AG04449 (cell line): ENCODE measurements at regions not wholly inside any gene's neighbourhood (a gene's known extent, or its start where the extent isn't known, plus 50 kb on each side); places are given as distances from the start of the nearest gene placed in this dataset.

ENCODE experiments used
- CTCF ChIA-PET: fragments of 350-600 bp; formaldehyde crosslinking; extraction: SDS; loops from one replicate; lab custom pipeline; 2021; ENCODE audit warnings: antibody characterized with exemption; lab: Yijun Ruan, JAX
- POLR2A ChIA-PET: fragments of 400-600, 350-600 bp; formaldehyde crosslinking; extraction: SDS; loops from one replicate; lab custom pipeline; 2020; ENCODE audit warnings: antibody characterized with exemption, inconsistent platforms; lab: Yijun Ruan, JAX
- DNase-seq: peaks from one replicate; pipeline ENCODE4 v3.0.0-alpha.2; 2010; ENCODE audit warnings: low read depth, low spot score
- H3K4me3 ChIP-seq: 2 replicates; pipeline ENCODE4 v1.5.1; 2011; ENCODE audit warnings: low read depth, mild to moderate bottlenecking, control low read depth, low read length
- TF ChIP-seq, protein P1 (sequence below): IDR thresholded peaks from one replicate; pipeline ENCODE4 v1.5.1; 2011; ENCODE audit warnings: mild to moderate bottlenecking, moderate library complexity, low read length, control low read depth, inconsistent platforms; ENCODE audit not compliant: insufficient read depth; ENCODE audit errors: missing control alignments

DNA sequence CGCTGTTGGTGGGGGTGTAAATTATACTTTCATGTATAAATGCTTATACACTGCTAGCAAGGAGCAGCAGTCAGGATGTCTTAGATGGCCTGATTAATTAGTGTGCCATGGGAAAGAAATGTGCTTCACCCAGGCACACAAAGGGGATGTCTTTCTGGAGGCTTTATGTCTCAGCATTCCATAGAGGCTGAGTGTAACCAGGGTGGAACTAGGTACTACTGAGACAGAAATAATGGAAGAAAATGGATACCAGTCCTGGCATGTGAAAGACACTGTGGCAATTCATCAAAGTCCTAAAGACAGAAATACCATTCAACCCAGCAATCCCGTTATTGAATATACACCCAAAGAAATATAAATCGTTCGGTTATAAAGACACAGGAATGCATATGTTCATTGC is 52.5 kb downstream of the PF4 start:
- no peak overlapping the region for H3K4me3 ChIP-seq
- DNase-seq, result no peak
- CTCF ChIA-PET, result interaction anchor here (1.1 to 17.7 kb wide), 2 partner anchors 10 to 266 kb away, joined by 4 to 215 read pairs; no protein-coding TSS in a partner anchor
- POLR2A ChIA-PET, result no interaction called here
- TF ChIP-seq, protein P1, sequence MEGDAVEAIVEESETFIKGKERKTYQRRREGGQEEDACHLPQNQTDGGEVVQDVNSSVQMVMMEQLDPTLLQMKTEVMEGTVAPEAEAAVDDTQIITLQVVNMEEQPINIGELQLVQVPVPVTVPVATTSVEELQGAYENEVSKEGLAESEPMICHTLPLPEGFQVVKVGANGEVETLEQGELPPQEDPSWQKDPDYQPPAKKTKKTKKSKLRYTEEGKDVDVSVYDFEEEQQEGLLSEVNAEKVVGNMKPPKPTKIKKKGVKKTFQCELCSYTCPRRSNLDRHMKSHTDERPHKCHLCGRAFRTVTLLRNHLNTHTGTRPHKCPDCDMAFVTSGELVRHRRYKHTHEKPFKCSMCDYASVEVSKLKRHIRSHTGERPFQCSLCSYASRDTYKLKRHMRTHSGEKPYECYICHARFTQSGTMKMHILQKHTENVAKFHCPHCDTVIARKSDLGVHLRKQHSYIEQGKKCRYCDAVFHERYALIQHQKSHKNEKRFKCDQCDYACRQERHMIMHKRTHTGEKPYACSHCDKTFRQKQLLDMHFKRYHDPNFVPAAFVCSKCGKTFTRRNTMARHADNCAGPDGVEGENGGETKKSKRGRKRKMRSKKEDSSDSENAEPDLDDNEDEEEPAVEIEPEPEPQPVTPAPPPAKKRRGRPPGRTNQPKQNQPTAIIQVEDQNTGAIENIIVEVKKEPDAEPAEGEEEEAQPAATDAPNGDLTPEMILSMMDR, result no peak

DNA sequence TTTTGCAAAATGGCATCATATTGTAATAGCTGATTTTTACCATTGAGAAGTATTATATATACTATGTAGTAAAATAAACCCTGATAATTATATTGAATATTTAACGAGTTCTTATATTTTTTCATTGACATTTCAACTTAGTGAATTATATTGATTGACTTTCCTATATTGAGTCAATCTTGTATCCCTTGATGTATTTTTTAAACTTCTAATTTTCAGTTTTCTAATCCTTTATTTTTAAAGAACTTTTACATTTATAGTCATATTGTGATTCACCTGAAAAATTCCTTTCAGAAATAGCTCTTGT is 54.4 kb downstream of the CXCL1 start:
- no peak overlapping the region for H3K4me3 ChIP-seq
- CTCF ChIA-PET, result interaction anchor here (0.8 to 17.7 kb wide), 27 partner anchors 9 to 350 kb away, joined by 3 to 215 read pairs (median 3); partner anchors contain the start of gene CXCL3
- POLR2A ChIA-PET, result no interaction called here

DNA sequence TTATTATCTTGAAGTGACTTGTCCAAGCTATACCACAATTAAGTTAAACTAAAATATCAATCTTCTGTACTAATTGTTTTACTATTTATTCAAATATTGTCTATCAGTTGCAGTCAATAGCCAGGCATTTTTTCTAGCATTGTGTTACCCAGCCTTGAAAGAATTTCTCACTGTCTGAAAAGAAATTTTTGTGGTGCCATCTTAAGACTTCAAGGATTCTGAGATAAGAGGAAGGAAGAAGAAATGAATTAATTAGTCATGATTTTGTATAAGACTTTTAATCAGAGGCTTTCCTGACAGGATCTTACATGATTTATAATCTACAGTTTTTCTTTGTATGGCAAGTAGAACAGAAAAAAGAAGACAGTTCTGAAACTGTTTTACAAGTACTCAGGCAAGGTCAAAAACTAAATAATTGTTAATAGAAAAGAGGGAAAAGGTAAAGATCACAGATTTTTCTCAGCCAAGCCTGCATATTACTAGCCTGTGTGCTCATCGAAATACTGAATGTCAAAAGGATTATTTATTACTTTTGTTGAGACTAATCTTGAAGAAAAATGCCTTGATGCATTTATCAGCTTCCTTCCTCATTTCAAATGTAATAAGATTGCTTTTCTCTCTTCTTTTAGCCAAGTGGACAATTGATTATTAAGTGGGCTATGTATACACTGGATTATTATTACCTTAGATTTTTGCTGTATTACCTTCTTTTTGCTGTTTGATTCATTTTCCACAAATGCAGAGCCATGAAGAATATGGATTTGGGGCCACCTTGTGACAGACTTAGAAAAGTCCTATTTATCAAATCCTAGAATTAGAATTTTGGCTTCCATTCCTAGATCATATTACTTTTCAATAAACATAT is 53.8 kb downstream of the CXCL1 start:
- H3K4me3 ChIP-seq, result no peak overlapping the region
- CTCF ChIA-PET, result interaction anchor here (0.7 to 17.7 kb wide), 31 partner anchors 8 to 349 kb away, joined by 3 to 215 read pairs (median 3); partner anchors contain the start of gene CXCL3
- no peak for DNase-seq
- POLR2A ChIA-PET, result no interaction called here
- TF ChIP-seq, protein P1, result peak; percentile 21

More for the DNA sequence above, 54.4 kb downstream of the CXCL1 start:
- TF ChIP-seq, protein P1, result no peak
- no peak for DNase-seq

DNA sequence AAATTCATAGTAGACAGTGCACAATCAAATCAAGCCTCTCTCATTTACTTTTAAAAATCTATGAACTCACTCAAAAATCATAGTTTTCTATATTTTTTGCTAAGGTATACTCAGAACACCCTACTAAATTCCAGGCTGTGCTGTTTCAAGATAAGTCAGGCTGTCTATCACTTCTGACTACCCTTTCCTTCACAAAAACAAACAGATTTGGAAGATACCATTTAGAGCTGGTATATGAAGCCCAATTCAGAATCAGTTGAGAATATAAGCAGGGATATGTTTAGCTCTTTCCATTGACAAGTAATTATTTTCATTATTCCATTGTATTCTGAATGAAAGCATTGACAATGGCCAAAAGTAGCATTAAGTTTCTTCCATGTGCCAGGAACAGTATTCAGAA is 53.1 kb downstream of the CXCL1 start:
- H3K4me3 ChIP-seq, result no peak overlapping the region
- TF ChIP-seq, protein P1, result no peak
- no peak for DNase-seq
- POLR2A ChIA-PET, result no interaction called here
- CTCF ChIA-PET, result interaction anchor here (0.8 to 17.7 kb wide), 11 partner anchors 8 to 349 kb away, joined by 3 to 215 read pairs (median 6); no protein-coding TSS in a partner anchor
